KMS-11 (cell line): ENCODE measurements at regions not wholly inside any gene's neighbourhood (a gene's known extent, or its start where the extent isn't known, plus 50 kb on each side); places are given as distances from the start of the nearest gene placed in this dataset.

Experiments used
- H2AFZ ChIP-seq: fragments of 200-600 bp; sonication (generic); 2 replicates; pipeline ENCODE4 v1.6.1; 2016; ENCODE audit warnings: antibody characterized with exemption, mixed run types, low read depth
- H3K27ac ChIP-seq: fragments of 200-600 bp; sonication (generic); 2 replicates; pipeline ENCODE4 v1.6.1; 2016; ENCODE audit warnings: mild to moderate bottlenecking, mixed run types
- H3K27me3 ChIP-seq: fragments of 200-600 bp; sonication (generic); 2 replicates; pipeline ENCODE4 v1.6.1; 2017; ENCODE audit warnings: mild to moderate bottlenecking, low read depth, mixed run types, moderate library complexity; ENCODE audit not compliant: insufficient read depth
- H3K36me3 ChIP-seq: fragments of 200-600 bp; sonication (generic); 2 replicates; pipeline ENCODE4 v1.6.1; 2017; ENCODE audit warnings: mild to moderate bottlenecking, mixed run types; ENCODE audit not compliant: insufficient read depth
- H3K4me1 ChIP-seq: fragments of 200-600 bp; sonication (generic); 2 replicates; pipeline ENCODE4 v1.6.1; 2016; ENCODE audit warnings: mild to moderate bottlenecking, low read depth, mixed run types; ENCODE audit not compliant: poor library complexity, severe bottlenecking
- H3K4me2 ChIP-seq: fragments of 200-600 bp; sonication (generic); 2 replicates; pipeline ENCODE4 v1.7.0; 2016; ENCODE audit warnings: mild to moderate bottlenecking, mixed run types
- H3K4me3 ChIP-seq: fragments of 200-600 bp; sonication (generic); IDR thresholded peaks from 2 replicates; pipeline ENCODE4 v1.6.1; 2017; ENCODE audit warnings: low read depth, low read length, mixed read lengths; ENCODE audit not compliant: insufficient read depth
- H3K79me2 ChIP-seq: fragments of 200-600 bp; sonication (generic); 2 replicates; pipeline ENCODE4 v1.6.1; 2016; ENCODE audit warnings: low read depth, mixed run types; ENCODE audit not compliant: insufficient read depth
- H3K9ac ChIP-seq: fragments of 200-600 bp; sonication (generic); 2 replicates; pipeline ENCODE4 v1.6.1; 2016; ENCODE audit warnings: mild to moderate bottlenecking, mixed run types
- H4K20me1 ChIP-seq: fragments of 200-600 bp; sonication (generic); 2 replicates; pipeline ENCODE4 v1.6.1; 2016; ENCODE audit warnings: mild to moderate bottlenecking, mixed run types; ENCODE audit not compliant: insufficient read depth
- TF ChIP-seq, protein P1 (sequence below): fragments of 200-600 bp; sonication (generic); conservative IDR thresholded peaks from 2 replicates; pipeline ENCODE4 v1.6.1; 2017; ENCODE audit warnings: low read depth, mild to moderate bottlenecking, antibody characterized with exemption, low read length, moderate library complexity, mixed read lengths

- Histone ChIP-seq H3K4me2 (no peak overlapping the region), H3K4me3 (no peak overlapping the region), H4K20me1 (no peaks in the 10 kb centered on the region), H3K36me3 (no peaks in the 10 kb centered on the region), H3K27ac (no peak overlapping the region), H3K4me1 (no peaks in the 10 kb centered on the region), H3K79me2 (no peaks in the 10 kb centered on the region), H3K9ac (no peak overlapping the region), H2AFZ (no peak overlapping the region), H3K27me3 (no peaks in the 10 kb centered on the region)
- TF ChIP-seq, protein P1, sequence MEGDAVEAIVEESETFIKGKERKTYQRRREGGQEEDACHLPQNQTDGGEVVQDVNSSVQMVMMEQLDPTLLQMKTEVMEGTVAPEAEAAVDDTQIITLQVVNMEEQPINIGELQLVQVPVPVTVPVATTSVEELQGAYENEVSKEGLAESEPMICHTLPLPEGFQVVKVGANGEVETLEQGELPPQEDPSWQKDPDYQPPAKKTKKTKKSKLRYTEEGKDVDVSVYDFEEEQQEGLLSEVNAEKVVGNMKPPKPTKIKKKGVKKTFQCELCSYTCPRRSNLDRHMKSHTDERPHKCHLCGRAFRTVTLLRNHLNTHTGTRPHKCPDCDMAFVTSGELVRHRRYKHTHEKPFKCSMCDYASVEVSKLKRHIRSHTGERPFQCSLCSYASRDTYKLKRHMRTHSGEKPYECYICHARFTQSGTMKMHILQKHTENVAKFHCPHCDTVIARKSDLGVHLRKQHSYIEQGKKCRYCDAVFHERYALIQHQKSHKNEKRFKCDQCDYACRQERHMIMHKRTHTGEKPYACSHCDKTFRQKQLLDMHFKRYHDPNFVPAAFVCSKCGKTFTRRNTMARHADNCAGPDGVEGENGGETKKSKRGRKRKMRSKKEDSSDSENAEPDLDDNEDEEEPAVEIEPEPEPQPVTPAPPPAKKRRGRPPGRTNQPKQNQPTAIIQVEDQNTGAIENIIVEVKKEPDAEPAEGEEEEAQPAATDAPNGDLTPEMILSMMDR: no peak
Observed at GRCh38 chr9:80648336-80648735, 1041.0 kb downstream of the TLE1 start.

DNA sequence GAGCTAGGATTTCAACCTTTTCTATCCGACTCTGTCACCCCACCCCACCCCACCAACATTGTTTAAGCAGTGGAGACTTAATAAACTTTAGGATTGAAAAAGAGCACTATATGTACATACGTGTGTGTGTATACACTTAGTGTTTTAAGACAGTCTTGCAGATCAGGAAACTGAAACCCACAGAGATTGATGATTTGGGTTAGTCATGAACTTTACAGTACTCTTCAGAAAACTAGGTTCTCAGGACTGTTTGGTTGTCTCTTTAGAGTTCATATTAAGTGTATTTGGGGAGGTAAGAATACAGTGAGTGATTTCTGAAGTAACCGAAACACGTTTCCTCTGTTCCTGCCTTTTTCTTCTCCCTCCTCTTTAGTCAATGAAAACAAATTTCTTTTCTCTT is 1043.1 kb downstream of the TLE1 start:
- Histone ChIP-seq H2AFZ (no peak overlapping the region), H3K27me3 (no peaks in the 10 kb centered on the region), H3K4me2 (no peak overlapping the region), H4K20me1 (no peaks in the 10 kb centered on the region), H3K4me3 (no peak overlapping the region), H3K36me3 (no peaks in the 10 kb centered on the region), H3K4me1 (no peaks in the 10 kb centered on the region), H3K27ac (no peak overlapping the region), H3K9ac (no peak overlapping the region), H3K79me2 (no peaks in the 10 kb centered on the region)
- TF ChIP-seq, protein P1: no peak

DNA sequence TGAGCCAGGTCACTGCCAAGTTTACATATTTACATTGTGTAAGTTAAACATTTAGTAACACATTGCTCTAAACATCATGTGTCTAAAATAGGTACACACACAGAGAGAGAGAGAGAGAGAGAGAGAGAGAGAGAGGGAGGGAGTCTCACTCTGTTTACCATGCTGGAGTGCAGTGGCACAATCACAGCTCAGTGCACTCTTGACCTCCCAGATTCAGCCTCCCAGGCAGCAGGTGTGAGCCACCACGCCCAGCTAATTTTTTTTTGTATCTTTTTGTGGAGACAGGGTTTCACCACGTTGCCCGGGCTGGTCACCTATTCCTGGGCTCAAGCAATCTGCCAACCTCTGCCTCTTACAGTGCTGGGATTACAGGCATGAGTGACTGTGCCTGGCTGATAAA is 1045.3 kb downstream of the TLE1 start:
- Histone ChIP-seq H3K27me3 (no peaks in the 10 kb centered on the region), H3K27ac (no peak overlapping the region), H3K4me3 (no peak overlapping the region), H3K79me2 (no peaks in the 10 kb centered on the region), H3K4me1 (no peaks in the 10 kb centered on the region), H3K9ac (no peak overlapping the region), H3K36me3 (no peaks in the 10 kb centered on the region), H2AFZ (no peak overlapping the region), H3K4me2 (no peak overlapping the region), H4K20me1 (no peaks in the 10 kb centered on the region)
- TF ChIP-seq, protein P1: no peak

GRCh38 chr9:80635065-80635464 is 1054.3 kb downstream of the TLE1 start:
- Histone ChIP-seq H3K27ac (no peak overlapping the region), H2AFZ (no peak overlapping the region), H3K27me3 (no peaks in the 10 kb centered on the region), H3K4me2 (no peak overlapping the region), H3K4me1 (no peaks in the 10 kb centered on the region), H3K79me2 (no peaks in the 10 kb centered on the region), H3K36me3 (no peaks in the 10 kb centered on the region), H3K4me3 (no peak overlapping the region), H3K9ac (no peak overlapping the region), H4K20me1 (no peaks in the 10 kb centered on the region)
- TF ChIP-seq, protein P1: no peak

- H3K27ac ChIP-seq: no peak overlapping the region
- H3K4me1 ChIP-seq: no peaks in the 10 kb centered on the region
- H4K20me1 ChIP-seq: no peaks in the 10 kb centered on the region
- no peak overlapping the region for H3K4me2 ChIP-seq
- H3K9ac ChIP-seq: no peak overlapping the region
- H3K79me2 ChIP-seq: no peaks in the 10 kb centered on the region
- no peaks in the 10 kb centered on the region for H3K27me3 ChIP-seq
- TF ChIP-seq, protein P1: no peak
- H3K4me3 ChIP-seq: no peak overlapping the region
- H2AFZ ChIP-seq: no peak overlapping the region
- no peaks in the 10 kb centered on the region for H3K36me3 ChIP-seq
Observed at GRCh38 chr9:80632041-80632440, 1057.3 kb downstream of the TLE1 start.
